Fibroblast of gingiva (primary cell): ENCODE measurements at regions not wholly inside any gene's neighbourhood (a gene's known extent, or its start where the extent isn't known, plus 50 kb on each side); places are given as distances from the start of the nearest gene placed in this dataset.

Experiments used
- DNase-seq: peaks from one replicate; pipeline ENCODE4 v3.0.0-alpha.2; 2011; ENCODE audit warnings: low read depth

DNA sequence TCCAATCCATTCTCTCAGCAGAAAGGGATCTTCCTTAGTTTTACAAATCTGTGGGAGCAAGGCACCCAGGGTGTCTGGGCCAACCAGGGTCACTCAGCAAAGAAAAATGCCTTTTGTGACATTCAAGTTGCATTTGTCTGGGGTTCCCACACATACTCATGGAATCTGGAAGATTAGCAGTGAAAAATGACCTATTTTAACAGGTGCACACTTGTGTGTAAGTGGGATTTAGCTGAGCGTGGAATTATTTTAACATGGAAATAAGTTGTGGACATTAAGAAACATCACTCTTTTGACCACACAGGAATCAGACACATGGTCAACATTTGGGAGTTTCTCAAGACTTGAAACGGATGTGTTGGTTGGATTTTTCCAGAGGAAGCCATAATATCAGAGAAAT, 234.9 kb downstream of the OPA1 start:
- DNase-seq: no peak

GRCh38 chr3:193828477-193828876, 235.5 kb downstream of the OPA1 start:
- DNase-seq: no peak

GRCh38 chr3:193829781-193830180, 236.8 kb downstream of the OPA1 start:
- peak; percentile 24 for DNase-seq

DNA sequence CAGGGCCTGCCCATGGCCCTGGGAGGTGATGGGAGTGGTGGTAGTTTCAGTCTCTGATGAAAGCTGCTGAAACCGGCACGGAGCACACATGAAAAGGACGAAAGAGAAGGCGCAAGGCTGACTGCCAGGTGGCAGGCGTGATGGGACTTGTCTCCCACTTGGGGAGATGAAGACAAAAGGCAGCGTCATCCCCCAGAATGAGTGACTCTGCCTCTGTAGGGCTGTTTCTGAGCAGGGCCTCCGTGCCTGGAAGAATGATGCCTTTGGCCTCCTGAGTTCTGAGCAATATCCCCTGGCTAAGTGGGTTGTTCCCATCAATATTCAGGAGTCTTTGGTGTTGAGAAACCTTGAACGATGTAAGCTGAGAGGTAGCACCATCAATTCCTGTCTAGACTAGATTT, 237.8 kb downstream of the OPA1 start:
- DNase-seq: no peak

- DNase-seq: no peak
Measured at GRCh38 chr3:193831495-193832455, 238.8 kb downstream of the OPA1 start.

DNA sequence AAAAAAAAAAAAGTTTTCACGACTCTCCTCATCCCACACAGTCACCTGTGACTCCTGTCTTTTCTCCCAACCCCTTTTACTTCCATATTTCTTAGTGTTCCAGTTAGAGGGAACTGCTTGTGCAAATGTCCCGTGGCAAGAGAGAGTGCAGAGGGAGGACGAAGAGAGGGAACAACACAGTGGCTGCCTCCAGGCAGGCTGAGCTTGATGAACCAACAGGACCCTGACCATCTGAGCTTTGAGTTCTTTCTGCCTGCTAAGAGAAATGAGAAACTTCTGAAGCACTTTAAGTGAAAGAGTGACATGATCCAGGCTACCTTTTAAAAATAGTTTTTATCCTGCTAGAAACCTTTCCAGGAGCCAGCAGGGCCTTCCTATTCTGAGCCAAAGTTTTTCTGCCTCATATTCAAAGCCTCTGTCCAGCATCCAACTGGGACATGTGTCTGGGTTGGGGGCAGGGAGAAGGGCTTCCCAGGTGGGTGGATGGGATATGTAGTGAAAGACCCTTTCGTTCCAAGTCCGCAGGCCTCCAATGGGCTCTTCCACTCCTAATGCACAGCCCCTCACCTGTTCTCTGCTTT, 239.9 kb downstream of the OPA1 start:
- no peak for DNase-seq

DNA sequence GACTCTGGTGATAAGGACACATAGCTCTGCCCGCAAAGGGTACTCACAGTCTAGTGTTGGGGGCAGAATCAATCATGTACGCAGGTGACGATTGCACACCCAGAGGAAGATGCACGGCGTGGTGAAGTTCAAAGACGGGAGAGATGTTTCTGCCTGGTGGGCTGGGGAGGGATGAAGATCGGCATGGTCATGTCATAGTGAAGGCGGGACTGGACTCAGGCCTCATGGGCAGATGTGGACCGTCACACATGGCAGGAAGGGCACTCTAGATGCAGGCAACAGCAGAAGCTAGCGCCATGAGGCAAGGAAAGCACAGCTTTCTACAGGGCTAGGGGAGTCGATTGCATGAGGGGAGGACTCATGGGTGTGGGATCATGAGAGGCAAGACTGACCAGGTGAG, 240.6 kb downstream of the OPA1 start:
- DNase-seq: no peak

DNA sequence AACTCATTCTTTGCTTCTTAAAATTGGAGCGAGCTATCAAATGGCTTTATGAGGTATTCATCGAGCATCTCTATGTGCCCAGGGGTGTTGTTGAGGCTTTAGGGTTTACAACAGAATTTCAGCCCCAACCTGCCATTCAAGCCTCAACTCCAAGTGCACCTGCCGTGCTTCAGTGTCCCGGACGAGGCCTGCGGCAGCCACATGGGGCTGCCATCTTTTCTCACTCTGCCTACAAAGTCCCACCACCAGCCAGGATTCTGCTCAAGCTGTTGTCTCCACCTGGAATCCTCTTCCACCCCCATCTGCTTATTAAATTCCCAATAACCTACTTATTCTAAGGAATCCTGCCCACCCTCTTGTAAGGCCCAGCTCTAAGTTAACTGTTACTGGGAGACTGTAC, 242.4 kb downstream of the OPA1 start:
- DNase-seq: no peak

DNA sequence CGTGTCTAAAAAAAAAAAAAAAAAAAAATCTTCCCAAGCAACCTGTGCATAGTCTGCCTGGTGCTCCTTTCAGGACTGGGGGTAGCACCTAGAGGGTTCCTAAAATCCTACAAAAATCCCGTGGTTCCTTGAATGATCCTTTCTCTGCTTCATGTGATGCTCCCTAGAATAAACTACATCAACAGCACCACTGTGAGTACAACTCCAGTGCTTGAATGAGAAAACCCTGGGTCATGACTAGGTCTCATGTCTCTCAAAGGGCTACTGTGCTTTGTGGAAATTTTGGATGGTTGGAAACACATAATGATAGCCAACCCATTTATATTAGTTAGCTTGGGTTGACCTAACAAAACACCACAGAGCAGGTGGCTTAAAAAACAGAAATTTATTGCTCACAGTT, 243.5 kb downstream of the OPA1 start:
- DNase-seq: no peak

DNA sequence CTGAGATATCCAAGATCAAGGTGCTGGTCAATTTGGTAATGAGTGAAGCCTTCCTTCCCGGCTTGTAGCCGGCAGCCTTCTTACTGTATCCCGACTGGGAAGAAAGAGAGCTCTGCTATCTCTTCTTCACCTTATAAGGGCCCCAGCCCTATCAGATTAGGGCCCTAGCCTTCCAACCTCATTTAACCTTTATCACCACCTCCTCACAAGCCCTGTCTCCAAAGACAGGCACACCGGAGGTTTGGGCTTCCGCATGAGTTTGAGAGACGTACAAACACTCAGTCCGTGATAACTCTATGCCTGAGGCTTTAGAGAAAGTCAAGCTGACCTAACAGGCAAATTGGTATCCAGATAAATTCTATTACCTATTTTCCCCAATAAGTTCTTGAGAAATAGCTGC, 243.9 kb downstream of the OPA1 start:
- DNase-seq: no peak

DNA sequence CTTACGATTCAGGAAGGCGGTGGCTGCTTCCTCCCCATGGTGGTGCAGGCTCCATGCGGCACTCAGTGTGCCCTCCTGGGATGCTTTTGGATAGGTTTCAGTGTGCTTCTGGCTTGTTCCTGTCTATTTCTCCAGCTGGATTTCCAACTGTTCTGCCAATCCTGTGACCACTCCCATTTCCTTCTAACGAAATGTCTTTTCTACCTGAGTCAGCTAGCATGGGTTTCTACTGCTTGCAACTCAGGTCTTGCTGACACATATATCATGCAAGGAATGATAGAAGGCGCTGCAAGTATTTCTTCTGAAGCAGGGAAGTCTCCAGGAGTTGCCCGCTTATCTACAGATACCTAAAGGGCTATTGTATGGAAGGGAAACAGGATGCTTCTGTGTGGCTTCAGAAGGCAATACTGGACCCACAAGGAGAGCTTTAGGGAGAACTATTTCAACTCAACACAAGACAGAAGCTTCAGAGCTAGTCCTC, 244.4 kb downstream of the OPA1 start:
- no peak for DNase-seq

DNA sequence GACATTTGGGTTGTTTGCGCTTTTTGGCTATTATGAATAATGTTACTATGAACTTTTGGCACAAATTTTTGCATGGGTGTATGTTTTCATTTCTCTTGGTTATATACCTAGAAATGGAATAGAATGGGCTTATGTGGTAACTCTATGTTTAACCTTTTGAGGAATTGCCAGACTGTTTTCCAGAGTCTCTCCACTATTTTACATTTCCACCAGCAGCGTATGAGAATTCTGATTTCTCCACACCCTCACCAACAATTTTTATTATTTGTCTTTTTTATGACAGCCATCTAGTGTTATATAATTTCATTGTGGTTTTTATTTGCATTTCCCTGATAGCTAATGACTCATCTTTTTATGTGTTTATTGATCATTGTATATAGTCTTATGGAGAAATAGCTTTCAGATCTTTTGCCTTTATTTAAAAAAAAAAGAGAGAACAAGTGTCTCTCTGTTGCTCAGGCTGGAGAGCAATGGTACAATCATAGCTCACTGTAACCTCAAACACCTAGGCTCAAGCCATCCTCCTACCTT, 247.2 kb downstream of the OPA1 start:
- DNase-seq: no peak

GRCh38 chr3:193841581-193841980, 248.6 kb downstream of the OPA1 start:
- DNase-seq: no peak

GRCh38 chr3:193842029-193842798, 249.2 kb downstream of the OPA1 start:
- DNase-seq: no peak

DNA sequence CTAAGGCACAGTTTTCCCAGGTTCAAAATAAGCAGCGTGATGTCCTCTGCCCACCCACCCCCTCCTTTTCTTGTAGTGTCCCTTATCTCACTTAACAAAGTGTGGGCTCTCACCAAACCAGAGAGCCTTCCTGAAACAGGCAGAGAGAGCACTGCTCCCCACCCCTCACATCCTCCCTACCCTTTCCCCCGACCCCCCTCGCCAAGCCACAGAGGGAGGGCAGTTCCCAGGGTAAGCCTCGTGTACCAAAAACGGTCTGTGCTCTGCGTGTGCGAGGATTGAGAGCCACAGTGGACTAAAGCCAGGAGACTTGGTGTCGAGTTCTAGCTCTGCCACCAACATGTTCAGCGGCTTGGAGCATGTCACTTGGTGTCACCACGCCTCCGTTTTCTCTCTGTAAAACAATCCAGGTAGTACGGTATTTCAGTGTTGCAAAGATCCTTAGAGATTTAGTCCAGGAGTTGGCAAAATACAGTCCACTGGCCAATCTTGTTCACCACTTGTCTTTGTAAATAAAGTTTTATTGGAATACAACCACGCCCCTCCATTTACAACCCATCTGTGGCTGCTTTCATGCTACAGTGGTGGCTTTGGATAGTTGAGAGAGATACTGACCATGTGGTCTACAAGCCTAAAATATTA, 249.9 kb downstream of the OPA1 start:
- DNase-seq: no peak

- DNase-seq: no peak
Measured at GRCh38 chr3:193843474-193844301, 250.7 kb downstream of the OPA1 start.

DNA sequence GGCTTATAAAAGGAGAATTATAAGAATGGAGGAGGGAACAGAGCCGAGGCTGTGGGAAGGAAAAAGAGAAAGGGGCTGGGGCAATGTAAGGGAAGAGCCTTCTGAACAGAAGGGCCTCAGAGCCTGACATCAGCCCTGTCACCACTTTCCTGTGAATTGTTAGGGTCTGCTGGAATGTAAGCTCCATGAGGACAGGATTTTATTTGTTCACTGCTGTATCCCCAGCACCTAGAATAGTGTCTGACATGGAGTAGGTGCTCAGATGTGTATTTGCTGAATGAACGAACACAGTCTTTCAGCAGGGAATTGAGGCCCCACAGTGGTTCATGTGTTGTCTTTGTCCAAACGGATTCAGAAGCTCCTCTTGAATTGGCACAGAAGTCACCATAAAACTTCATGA, 251.5 kb downstream of the OPA1 start:
- no peak for DNase-seq

GRCh38 chr3:193845144-193845543, 252.1 kb downstream of the OPA1 start:
- DNase-seq: no peak

DNA sequence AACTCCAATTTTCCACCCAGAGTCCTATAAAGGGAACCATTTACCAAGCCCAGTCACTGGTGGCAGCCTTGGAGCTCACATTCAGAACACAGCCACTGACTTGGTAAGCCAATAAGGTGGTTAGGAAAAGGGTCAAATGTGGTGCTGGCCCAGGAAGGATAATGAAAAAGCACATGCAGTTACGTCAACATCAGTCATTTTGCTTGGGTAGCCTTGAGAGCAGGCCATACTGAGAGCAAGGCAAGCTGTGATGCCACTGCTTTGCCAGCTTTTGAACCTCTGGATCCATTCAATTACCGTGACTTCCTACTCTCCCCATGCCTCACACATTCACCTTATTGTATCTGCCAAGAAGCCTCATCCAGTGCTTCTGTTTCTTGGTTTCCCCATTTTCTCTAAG, 253.6 kb downstream of the OPA1 start:
- no peak for DNase-seq

DNA sequence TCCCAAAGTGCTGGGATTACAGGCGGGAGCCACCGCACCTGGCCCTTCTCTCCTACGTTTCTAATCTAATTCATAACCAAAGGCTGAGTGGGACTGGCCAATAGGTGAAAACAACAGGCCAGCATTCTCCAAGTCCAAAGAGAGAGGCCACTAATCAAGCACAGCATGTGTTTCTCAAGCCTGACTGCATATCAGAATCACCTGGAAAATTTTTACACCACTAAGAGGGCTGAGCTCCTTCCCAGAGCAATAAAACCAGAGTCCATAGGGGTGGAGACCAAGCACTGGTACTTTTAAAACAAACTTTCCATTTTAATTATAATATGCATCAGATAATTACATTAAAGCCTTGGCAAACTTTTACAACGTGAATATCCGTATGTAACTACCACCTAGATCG, 254.4 kb downstream of the OPA1 start:
- no peak for DNase-seq

GRCh38 chr3:193848547-193848946, 255.5 kb downstream of the OPA1 start:
- no peak for DNase-seq
